Breast epithelium (tissue), 4 donors: ENCODE measurements at regions not wholly inside any gene's neighbourhood (a gene's known extent, or its start where the extent isn't known, plus 50 kb on each side); places are given as distances from the start of the nearest gene placed in this dataset.

Experiments
- DNase-seq, 2 donors: peaks; one replicate each; pipeline ENCODE4 v3.0.0-alpha.2; 2019; ENCODE audit warnings: low spot score in 2 of 2
- H3K27ac ChIP-seq, 2 donors: fragments of 200-600 bp; sonication (generic) in 1 of 2; one replicate each; pipeline ENCODE4 v1.5.1; 2016 to 2019; ENCODE audit warnings: mild to moderate bottlenecking in 1 of 2
- H3K27me3 ChIP-seq, 2 donors: fragments of 200-600 bp; sonication (generic) in 1 of 2; one replicate each; pipeline versions ENCODE4 v1.5.1 to v1.6.0; 2017 to 2019; ENCODE audit warnings: control low read depth in 1 of 2, mild to moderate bottlenecking in 1 of 2
- H3K36me3 ChIP-seq: fragments of 200-600 bp; one replicate; pipeline ENCODE4 v1.5.1; 2019
- H3K4me1 ChIP-seq, 2 donors: fragments of 200-600 bp; sonication (generic); one replicate each; pipeline ENCODE4 v1.5.1; 2016 to 2019; ENCODE audit warnings: control low read depth in 1 of 2
- H3K4me3 ChIP-seq, 3 donors: fragments of 200-600 bp; sonication (generic); 1 replicate in 2 of 3; 2 replicates in 1 of 3; pipeline ENCODE4 v1.5.1; 2016 to 2019; ENCODE audit warnings: mild to moderate bottlenecking in 3 of 3, moderate library complexity in 2 of 3
- H3K9me3 ChIP-seq, 2 donors: fragments of 200-600 bp; sonication (generic) in 1 of 2; one replicate each; pipeline ENCODE4 v1.5.1; 2016 to 2019; ENCODE audit warnings: control low read depth in 1 of 2
- POLR2A ChIP-seq: fragments of 450-650 bp; IDR thresholded peaks from one replicate; pipeline ENCODE4 v1.6.1; 2016; ENCODE audit warnings: antibody characterized with exemption, mild to moderate bottlenecking, moderate library complexity
- POLR2AphosphoS5 ChIP-seq, 3 donors: sonication (generic); formaldehyde crosslinking; IDR thresholded peaks; one replicate each; pipeline ENCODE4 v1.6.1; 2017; ENCODE audit warnings: antibody characterized with exemption in 3 of 3
- intact Hi-C: fragments of 100-400 bp; cut with DNase I; formaldehyde crosslinking; loops from one replicate; pipeline ENCODE4 v1.15.1; 2023; ENCODE audit warnings: low total_unique reads
- TF ChIP-seq, protein P1 (sequence below), 3 donors: fragments of 450-650 bp; IDR thresholded peaks; one replicate each; pipeline ENCODE4 v1.5.1; 2016 to 2017; ENCODE audit warnings: antibody characterized with exemption in 3 of 3, mild to moderate bottlenecking in 3 of 3, moderate library complexity in 3 of 3

DNA sequence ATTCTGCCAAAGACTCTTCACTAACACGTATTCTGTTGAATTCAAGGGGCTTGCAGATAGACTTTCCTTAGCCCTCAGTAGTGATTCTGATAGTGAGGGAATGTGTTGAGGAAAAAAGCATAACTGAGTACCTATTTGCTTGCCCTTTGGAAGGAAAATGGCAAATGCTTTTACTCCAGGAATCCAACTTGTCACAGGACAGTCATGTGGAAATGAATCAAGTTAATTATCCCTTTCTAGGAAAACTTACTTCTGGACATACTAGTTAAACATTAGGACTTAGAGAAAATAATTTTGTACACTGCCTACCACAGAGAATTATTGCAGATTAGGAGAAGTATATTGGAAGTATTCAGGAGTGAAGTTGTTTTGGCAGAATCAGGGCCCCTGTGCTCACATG is 148.9 kb upstream of the SLC13A1 start:
- DNase-seq, result no peak
- intact Hi-C loops, result no loop called here

DNA sequence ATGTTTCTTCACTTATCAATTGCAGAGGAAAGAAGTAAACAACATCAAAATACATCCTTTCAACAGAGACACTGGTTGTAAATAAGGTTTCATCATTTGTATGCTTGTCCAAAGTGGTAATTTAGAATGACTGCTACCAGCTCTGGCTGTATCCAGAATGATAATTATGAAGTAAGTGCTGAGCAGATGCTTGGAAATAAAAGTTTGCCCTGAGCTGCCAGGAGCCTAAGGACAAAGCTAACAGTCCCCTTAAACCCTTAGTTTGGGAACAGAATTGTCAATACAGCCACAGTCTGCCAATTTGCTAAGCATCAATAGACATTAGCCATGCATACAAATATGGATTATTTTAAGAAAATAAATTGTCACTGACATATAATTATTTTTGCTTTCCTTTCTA is 147.0 kb upstream of the SLC13A1 start:
- Histone ChIP-seq H3K9me3 (no peaks in the 10 kb centered on the region), H3K4me1 (no peaks in the 10 kb centered on the region), H3K27ac (no peak overlapping the region), H3K36me3 (no peaks in the 10 kb centered on the region), H3K27me3 (no peaks in the 10 kb centered on the region), H3K4me3 (no peak overlapping the region)
- intact Hi-C loops, result no loop called here
- DNase-seq, result no peak
- TF ChIP-seq POLR2A, result no peak
- no peak for TF ChIP-seq POLR2AphosphoS5 (IDR thresholded peaks at IDR 0.05)
- TF ChIP-seq, protein P1, sequence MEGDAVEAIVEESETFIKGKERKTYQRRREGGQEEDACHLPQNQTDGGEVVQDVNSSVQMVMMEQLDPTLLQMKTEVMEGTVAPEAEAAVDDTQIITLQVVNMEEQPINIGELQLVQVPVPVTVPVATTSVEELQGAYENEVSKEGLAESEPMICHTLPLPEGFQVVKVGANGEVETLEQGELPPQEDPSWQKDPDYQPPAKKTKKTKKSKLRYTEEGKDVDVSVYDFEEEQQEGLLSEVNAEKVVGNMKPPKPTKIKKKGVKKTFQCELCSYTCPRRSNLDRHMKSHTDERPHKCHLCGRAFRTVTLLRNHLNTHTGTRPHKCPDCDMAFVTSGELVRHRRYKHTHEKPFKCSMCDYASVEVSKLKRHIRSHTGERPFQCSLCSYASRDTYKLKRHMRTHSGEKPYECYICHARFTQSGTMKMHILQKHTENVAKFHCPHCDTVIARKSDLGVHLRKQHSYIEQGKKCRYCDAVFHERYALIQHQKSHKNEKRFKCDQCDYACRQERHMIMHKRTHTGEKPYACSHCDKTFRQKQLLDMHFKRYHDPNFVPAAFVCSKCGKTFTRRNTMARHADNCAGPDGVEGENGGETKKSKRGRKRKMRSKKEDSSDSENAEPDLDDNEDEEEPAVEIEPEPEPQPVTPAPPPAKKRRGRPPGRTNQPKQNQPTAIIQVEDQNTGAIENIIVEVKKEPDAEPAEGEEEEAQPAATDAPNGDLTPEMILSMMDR (IDR thresholded peaks at IDR 0.05), result no peak

More for the DNA sequence above, 148.9 kb upstream of the SLC13A1 start:
- H3K36me3 ChIP-seq, result no peaks in the 10 kb centered on the region
- TF ChIP-seq POLR2AphosphoS5 (IDR thresholded peaks at IDR 0.05) (no peak), POLR2A (no peak)
- TF ChIP-seq, protein P1 (IDR thresholded peaks at IDR 0.05), result no peak
- no peak overlapping the region for H3K27ac ChIP-seq
- no peak overlapping the region for H3K4me3 ChIP-seq
- H3K4me1 ChIP-seq, result no peaks in the 10 kb centered on the region
- H3K27me3 ChIP-seq, result no peaks in the 10 kb centered on the region
- no peaks in the 10 kb centered on the region for H3K9me3 ChIP-seq

DNA sequence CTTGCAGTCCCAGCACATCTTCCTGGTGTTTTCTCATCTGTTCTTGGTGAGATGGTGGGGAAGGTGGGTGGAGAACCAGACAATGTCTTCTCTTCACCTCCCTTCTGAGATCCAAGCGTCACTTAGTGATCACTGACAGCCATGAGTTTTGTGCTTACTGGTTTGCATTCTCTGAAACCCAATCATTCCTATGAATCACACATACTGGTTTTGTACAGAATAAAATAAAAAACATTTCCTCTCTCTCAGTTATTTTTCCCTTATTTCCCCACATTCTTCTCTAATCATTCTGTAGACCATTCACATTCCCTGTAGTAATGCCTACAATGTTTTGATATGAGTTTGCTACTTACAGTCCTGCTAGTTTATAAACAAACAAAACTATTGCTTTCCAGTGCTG is 143.8 kb upstream of the SLC13A1 start:
- TF ChIP-seq, protein P1 (IDR thresholded peaks at IDR 0.05), result no peak
- TF ChIP-seq POLR2A (no peak), POLR2AphosphoS5 (IDR thresholded peaks at IDR 0.05) (no peak)
- intact Hi-C loops, result no loop called here

DNA sequence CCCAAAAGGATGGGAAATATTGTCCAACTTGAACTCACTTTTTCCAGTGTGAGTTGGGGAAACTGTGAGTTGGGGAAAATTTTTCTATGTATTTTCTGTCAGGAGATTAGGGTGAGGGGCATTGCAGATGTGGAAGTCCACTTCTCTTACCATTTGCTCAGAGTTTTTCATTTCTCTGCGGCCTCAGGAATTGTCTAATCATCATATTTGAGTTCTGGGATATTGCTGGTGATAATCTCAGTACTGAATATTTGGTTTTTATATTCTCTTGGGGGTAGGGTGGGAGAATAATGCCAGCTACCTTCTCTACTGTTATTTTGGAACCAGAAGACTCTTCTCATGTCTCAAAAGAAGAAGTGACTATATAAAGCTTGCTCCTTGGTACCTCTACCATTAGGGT is 141.3 kb upstream of the SLC13A1 start:
- Histone ChIP-seq H3K27ac (no peak overlapping the region), H3K9me3 (no peaks in the 10 kb centered on the region), H3K4me3 (no peak overlapping the region), H3K36me3 (no peaks in the 10 kb centered on the region), H3K4me1 (no peaks in the 10 kb centered on the region), H3K27me3 (no peaks in the 10 kb centered on the region)
- DNase-seq, result no peak
- no peak for TF ChIP-seq POLR2AphosphoS5 (IDR thresholded peaks at IDR 0.05)
- TF ChIP-seq, protein P1 (IDR thresholded peaks at IDR 0.05), result no peak
- TF ChIP-seq POLR2A, result no peak
- intact Hi-C loops, result no loop called here

More for the DNA sequence above, 143.8 kb upstream of the SLC13A1 start:
- H3K36me3 ChIP-seq, result no peaks in the 10 kb centered on the region
- no peaks in the 10 kb centered on the region for H3K9me3 ChIP-seq
- no peaks in the 10 kb centered on the region for H3K4me1 ChIP-seq
- DNase-seq, result no peak
- H3K4me3 ChIP-seq, result no peak overlapping the region
- no peaks in the 10 kb centered on the region for H3K27me3 ChIP-seq
- H3K27ac ChIP-seq, result no peak overlapping the region

DNA sequence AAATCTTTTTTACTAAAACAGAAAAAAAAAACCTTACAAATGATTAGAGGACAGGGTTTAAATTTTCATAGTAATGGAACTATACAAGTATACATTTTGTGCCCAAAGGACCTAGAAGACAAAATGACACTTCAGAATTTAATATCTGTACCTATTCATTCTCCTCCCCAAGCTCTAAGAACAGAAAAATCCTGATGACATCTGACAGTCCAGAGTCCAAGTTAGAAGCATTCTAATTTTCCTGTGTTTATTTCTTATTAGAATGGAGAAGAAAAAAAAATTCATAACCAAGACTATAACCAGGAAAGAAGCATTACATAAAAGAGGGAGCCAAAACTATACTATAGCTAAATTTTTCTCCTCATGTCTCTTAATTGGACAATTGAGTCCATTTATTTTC is 138.9 kb upstream of the SLC13A1 start:
- no peaks in the 10 kb centered on the region for H3K9me3 ChIP-seq
- H3K4me3 ChIP-seq, result no peak overlapping the region
- no peaks in the 10 kb centered on the region for H3K36me3 ChIP-seq
- TF ChIP-seq POLR2AphosphoS5 (IDR thresholded peaks at IDR 0.05), result no peak
- TF ChIP-seq, protein P1 (IDR thresholded peaks at IDR 0.05), result no peak
- no peak for TF ChIP-seq POLR2A
- no peaks in the 10 kb centered on the region for H3K4me1 ChIP-seq
- no peak overlapping the region for H3K27ac ChIP-seq
- intact Hi-C loops, result no loop called here
- H3K27me3 ChIP-seq, result no peaks in the 10 kb centered on the region
- DNase-seq, result no peak
